HEK293 (cell line): ENCODE measurements at regions not wholly inside any gene's neighbourhood (a gene's known extent, or its start where the extent isn't known, plus 50 kb on each side); places are given as distances from the start of the nearest gene placed in this dataset.

Source experiments
- CTCF ChIA-PET: fragments of 350-600 bp; formaldehyde crosslinking; extraction: SDS; loops from one replicate; lab custom pipeline; 2021; ENCODE audit warnings: antibody characterized with exemption; lab: Yijun Ruan, JAX
- POLR2A ChIA-PET: fragments of 300-600 bp; formaldehyde crosslinking; extraction: SDS; loops from one replicate; lab custom pipeline; 2020; ENCODE audit warnings: antibody characterized with exemption, inconsistent platforms; lab: Yijun Ruan, JAX
- H3K27ac ChIP-seq: fragments of 200-500 bp; sonication (Bioruptor generic); 2 replicates; pipeline ENCODE4 v1.5.1; 2014; ENCODE audit warnings: low read depth, low read length, control low read depth, inconsistent platforms; ENCODE audit errors: extremely low read depth
- H3K36me3 ChIP-seq, 2 experiments: fragments of 200-500 bp in 1 of 2; sonication (Bioruptor generic) in 1 of 2; 1 replicate in 1 of 2; 2 replicates in 1 of 2; pipeline ENCODE4 v1.5.1; 2014 to 2017; ENCODE audit warnings: inconsistent platforms in 2 of 2, low read length in 2 of 2; ENCODE audit not compliant: control insufficient read depth in 2 of 2, insufficient read depth in 1 of 2
- H3K4me1 ChIP-seq: fragments of 200-500 bp; sonication (Bioruptor generic); 2 replicates; pipeline ENCODE4 v1.5.1; 2014; ENCODE audit warnings: mild to moderate bottlenecking, low read length, inconsistent platforms; ENCODE audit not compliant: control insufficient read depth, insufficient read depth
- H3K4me3 ChIP-seq: 2 replicates; pipeline ENCODE4 v1.5.1; 2011; ENCODE audit warnings: low read depth, mild to moderate bottlenecking, control low read depth, low read length, moderate library complexity
- H3K9me3 ChIP-seq: fragments of 200-500 bp; sonication (Bioruptor generic); 2 replicates; pipeline ENCODE4 v1.5.1; 2014; ENCODE audit warnings: low read depth, low read length, inconsistent platforms; ENCODE audit not compliant: control insufficient read depth, insufficient read depth
- HOXA7 ChIP-seq: sonication (generic); formaldehyde crosslinking; IDR thresholded peaks from 2 replicates; pipeline ENCODE4 v1.8.1; 2022; ENCODE audit warnings: missing genetic modification reagents, borderline replicate concordance
- HOXC10 ChIP-seq: sonication (generic); formaldehyde crosslinking; IDR thresholded peaks from 2 replicates; pipeline ENCODE4 v1.8.1; 2023; ENCODE audit warnings: mild to moderate bottlenecking, missing genetic modification reagents
- SCRT2 ChIP-seq: fragments of 450-650 bp; formaldehyde crosslinking; IDR thresholded peaks from 2 replicates; pipeline ENCODE4 v1.5.1; 2016; ENCODE audit warnings: missing biosample characterization, missing genetic modification characterization
- SP7 ChIP-seq: fragments of 450-650 bp; formaldehyde crosslinking; IDR thresholded peaks from 2 replicates; pipeline ENCODE4 v1.5.1; 2016; ENCODE audit warnings: missing biosample characterization, missing genetic modification characterization
- TRIM28 ChIP-seq: IDR thresholded peaks from 2 replicates; pipeline ENCODE4 v1.6.1; 2011; ENCODE audit warnings: low read length, control low read depth, borderline replicate concordance
- ZBTB8A ChIP-seq: fragments of 450-650 bp; formaldehyde crosslinking; IDR thresholded peaks from 2 replicates; pipeline ENCODE4 v1.5.1; 2016; ENCODE audit warnings: missing biosample characterization, missing genetic modification characterization
- ZNF138 ChIP-seq: fragments of 450-650 bp; formaldehyde crosslinking; IDR thresholded peaks from 2 replicates; pipeline ENCODE4 v1.5.1; 2016; ENCODE audit warnings: missing biosample characterization, missing genetic modification characterization, borderline replicate concordance
- ZNF146 ChIP-seq: fragments of 450-650 bp; formaldehyde crosslinking; IDR thresholded peaks from 2 replicates; pipeline ENCODE4 v1.5.1; 2016; ENCODE audit warnings: missing biosample characterization, missing genetic modification characterization
- ZNF221 ChIP-seq: fragments of 450-650 bp; formaldehyde crosslinking; IDR thresholded peaks from 2 replicates; pipeline ENCODE4 v1.5.1; 2017; ENCODE audit warnings: missing biosample characterization, missing genetic modification characterization, borderline replicate concordance
- ZNF324 ChIP-seq: fragments of 450-650 bp; formaldehyde crosslinking; IDR thresholded peaks from 2 replicates; pipeline ENCODE4 v1.5.1; 2016; ENCODE audit warnings: missing biosample characterization, missing genetic modification characterization
- ZNF561 ChIP-seq: fragments of 450-650 bp; IDR thresholded peaks from 2 replicates; pipeline ENCODE4 v1.5.1; 2018; ENCODE audit warnings: missing biosample characterization, missing genetic modification characterization, borderline replicate concordance
- ZNF626 ChIP-seq: fragments of 450-650 bp; sonication (Bioruptor Pico); formaldehyde crosslinking; IDR thresholded peaks from 2 replicates; pipeline ENCODE4 v1.5.1; 2018; ENCODE audit warnings: missing biosample characterization, missing genetic modification characterization, inconsistent platforms
- ZNF658 ChIP-seq: fragments of 450-650 bp; formaldehyde crosslinking; IDR thresholded peaks from 2 replicates; pipeline ENCODE4; 2016; ENCODE audit warnings: missing biosample characterization, missing genetic modification characterization
- ZNF747 ChIP-seq: fragments of 450-650 bp; formaldehyde crosslinking; IDR thresholded peaks from 2 replicates; pipeline ENCODE4 v1.5.1; 2016; ENCODE audit warnings: missing biosample characterization, missing genetic modification characterization
- ZSCAN16 ChIP-seq: fragments of 450-650 bp; formaldehyde crosslinking; IDR thresholded peaks from 2 replicates; pipeline ENCODE4 v1.5.1; 2016; ENCODE audit warnings: missing biosample characterization, missing genetic modification characterization
- TF ChIP-seq, protein P1 (sequence below): fragments of 450-650 bp; formaldehyde crosslinking; IDR thresholded peaks from 2 replicates; pipeline ENCODE4 v1.5.1; 2016; ENCODE audit warnings: missing biosample characterization, missing genetic modification characterization, borderline replicate concordance
- TF ChIP-seq, protein P2 (sequence below): fragments of 450-650 bp; formaldehyde crosslinking; IDR thresholded peaks from 2 replicates; pipeline ENCODE4 v1.5.0; 2017; ENCODE audit warnings: missing biosample characterization, missing genetic modification characterization, borderline replicate concordance
- TF ChIP-seq, protein P3 (sequence below): fragments of 450-650 bp; formaldehyde crosslinking; IDR thresholded peaks from 2 replicates; pipeline ENCODE4 v1.5.1; 2017; ENCODE audit warnings: missing biosample characterization, missing genetic modification characterization

DNA sequence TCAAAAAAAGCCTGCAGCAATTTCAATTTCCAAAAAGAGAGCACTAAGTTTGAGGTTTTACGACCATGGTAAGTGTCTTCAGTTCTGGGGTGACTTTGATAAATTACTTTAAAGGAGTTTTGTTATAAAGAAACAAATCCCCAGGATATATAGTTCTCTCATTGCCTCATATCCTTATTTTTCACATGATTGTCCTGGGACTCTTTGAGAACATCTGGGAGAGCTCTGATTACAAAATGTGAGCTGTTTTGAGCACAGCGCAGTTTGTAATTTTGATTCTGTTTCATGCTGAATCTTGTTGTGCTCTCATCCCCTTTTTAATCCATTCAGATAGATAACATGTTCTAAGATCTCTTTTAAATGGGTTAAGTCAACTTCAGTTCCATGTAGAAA is 67.7 kb upstream of the DCN start (continued):
- TF ChIP-seq ZNF221 (no peak), ZNF138 (tag by site-specific recombination) (no peak), HOXC10 (CRISPR knock-in tag) (no peak), ZNF747 (tag by site-specific recombination) (no peak), ZNF324 (no peak), SCRT2 (tag by site-specific recombination) (no peak)

DNA sequence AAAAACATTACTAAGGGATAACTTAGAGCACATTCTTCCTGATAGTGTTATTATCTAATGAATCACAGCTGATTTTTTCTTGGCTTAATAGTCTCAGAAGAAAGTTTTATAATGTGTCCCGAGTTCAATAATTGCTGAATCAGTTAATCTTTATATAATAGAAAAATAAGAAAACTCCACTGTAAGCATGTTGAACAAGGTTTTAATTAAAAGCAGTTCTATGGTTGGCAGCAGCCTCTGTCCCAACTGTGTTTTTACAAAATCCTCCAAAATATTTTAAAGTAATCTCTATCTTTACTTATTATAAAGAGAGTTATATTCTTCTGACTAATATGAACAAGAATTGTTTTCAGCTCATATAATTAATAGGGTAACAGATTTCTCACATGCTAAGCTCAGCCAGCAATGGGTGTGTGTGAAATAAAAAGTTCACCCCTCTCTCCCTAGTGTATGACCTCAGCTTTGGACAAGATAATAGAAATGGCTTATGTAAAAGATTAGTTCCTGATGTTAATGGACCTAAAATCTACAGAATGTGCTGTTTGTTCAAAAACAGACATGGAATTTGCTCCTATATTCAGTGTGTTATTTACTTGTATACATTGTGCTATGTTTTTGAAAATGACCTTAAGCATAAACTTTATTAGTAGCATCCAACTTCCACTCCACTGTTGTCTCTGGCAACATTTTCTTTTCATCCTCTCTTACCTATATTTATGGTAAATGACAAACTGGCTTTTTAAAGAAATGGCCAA is 67.1 kb upstream of the DCN start:
- ChIA-PET CTCF (no interaction called here), POLR2A (no interaction called here)
- TF ChIP-seq TRIM28 (no peak), ZNF658 (tag by site-specific recombination) (no peak), ZNF626 (tag by site-specific recombination) (no peak), SP7 (no peak), HOXA7 (CRISPR knock-in tag) (no peak), ZSCAN16 (tag by site-specific recombination) (no peak), ZNF561 (no peak), ZNF146 (no peak), ZBTB8A (tag by site-specific recombination) (no peak)
- TF ChIP-seq, protein P1, sequence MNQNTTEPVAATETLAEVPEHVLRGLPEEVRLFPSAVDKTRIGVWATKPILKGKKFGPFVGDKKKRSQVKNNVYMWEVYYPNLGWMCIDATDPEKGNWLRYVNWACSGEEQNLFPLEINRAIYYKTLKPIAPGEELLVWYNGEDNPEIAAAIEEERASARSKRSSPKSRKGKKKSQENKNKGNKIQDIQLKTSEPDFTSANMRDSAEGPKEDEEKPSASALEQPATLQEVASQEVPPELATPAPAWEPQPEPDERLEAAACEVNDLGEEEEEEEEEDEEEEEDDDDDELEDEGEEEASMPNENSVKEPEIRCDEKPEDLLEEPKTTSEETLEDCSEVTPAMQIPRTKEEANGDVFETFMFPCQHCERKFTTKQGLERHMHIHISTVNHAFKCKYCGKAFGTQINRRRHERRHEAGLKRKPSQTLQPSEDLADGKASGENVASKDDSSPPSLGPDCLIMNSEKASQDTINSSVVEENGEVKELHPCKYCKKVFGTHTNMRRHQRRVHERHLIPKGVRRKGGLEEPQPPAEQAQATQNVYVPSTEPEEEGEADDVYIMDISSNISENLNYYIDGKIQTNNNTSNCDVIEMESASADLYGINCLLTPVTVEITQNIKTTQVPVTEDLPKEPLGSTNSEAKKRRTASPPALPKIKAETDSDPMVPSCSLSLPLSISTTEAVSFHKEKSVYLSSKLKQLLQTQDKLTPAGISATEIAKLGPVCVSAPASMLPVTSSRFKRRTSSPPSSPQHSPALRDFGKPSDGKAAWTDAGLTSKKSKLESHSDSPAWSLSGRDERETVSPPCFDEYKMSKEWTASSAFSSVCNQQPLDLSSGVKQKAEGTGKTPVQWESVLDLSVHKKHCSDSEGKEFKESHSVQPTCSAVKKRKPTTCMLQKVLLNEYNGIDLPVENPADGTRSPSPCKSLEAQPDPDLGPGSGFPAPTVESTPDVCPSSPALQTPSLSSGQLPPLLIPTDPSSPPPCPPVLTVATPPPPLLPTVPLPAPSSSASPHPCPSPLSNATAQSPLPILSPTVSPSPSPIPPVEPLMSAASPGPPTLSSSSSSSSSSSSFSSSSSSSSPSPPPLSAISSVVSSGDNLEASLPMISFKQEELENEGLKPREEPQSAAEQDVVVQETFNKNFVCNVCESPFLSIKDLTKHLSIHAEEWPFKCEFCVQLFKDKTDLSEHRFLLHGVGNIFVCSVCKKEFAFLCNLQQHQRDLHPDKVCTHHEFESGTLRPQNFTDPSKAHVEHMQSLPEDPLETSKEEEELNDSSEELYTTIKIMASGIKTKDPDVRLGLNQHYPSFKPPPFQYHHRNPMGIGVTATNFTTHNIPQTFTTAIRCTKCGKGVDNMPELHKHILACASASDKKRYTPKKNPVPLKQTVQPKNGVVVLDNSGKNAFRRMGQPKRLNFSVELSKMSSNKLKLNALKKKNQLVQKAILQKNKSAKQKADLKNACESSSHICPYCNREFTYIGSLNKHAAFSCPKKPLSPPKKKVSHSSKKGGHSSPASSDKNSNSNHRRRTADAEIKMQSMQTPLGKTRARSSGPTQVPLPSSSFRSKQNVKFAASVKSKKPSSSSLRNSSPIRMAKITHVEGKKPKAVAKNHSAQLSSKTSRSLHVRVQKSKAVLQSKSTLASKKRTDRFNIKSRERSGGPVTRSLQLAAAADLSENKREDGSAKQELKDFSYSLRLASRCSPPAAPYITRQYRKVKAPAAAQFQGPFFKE (tag by site-specific recombination): no peak
- TF ChIP-seq, protein P2, sequence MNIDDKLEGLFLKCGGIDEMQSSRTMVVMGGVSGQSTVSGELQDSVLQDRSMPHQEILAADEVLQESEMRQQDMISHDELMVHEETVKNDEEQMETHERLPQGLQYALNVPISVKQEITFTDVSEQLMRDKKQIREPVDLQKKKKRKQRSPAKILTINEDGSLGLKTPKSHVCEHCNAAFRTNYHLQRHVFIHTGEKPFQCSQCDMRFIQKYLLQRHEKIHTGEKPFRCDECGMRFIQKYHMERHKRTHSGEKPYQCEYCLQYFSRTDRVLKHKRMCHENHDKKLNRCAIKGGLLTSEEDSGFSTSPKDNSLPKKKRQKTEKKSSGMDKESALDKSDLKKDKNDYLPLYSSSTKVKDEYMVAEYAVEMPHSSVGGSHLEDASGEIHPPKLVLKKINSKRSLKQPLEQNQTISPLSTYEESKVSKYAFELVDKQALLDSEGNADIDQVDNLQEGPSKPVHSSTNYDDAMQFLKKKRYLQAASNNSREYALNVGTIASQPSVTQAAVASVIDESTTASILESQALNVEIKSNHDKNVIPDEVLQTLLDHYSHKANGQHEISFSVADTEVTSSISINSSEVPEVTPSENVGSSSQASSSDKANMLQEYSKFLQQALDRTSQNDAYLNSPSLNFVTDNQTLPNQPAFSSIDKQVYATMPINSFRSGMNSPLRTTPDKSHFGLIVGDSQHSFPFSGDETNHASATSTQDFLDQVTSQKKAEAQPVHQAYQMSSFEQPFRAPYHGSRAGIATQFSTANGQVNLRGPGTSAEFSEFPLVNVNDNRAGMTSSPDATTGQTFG (tag by site-specific recombination): no peak
- TF ChIP-seq, protein P3, sequence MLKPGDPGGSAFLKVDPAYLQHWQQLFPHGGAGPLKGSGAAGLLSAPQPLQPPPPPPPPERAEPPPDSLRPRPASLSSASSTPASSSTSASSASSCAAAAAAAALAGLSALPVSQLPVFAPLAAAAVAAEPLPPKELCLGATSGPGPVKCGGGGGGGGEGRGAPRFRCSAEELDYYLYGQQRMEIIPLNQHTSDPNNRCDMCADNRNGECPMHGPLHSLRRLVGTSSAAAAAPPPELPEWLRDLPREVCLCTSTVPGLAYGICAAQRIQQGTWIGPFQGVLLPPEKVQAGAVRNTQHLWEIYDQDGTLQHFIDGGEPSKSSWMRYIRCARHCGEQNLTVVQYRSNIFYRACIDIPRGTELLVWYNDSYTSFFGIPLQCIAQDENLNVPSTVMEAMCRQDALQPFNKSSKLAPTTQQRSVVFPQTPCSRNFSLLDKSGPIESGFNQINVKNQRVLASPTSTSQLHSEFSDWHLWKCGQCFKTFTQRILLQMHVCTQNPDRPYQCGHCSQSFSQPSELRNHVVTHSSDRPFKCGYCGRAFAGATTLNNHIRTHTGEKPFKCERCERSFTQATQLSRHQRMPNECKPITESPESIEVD: no peak
- Histone ChIP-seq H3K4me1 (no peaks in the 10 kb centered on the region), H3K4me3 (no peak overlapping the region), H3K9me3 (no peaks in the 10 kb centered on the region), H3K36me3 (no peaks in the 10 kb centered on the region), H3K27ac (no peak overlapping the region)
